GM19463 (cell line): ENCODE measurements at regions not wholly inside any gene's neighbourhood (a gene's known extent, or its start where the extent isn't known, plus 50 kb on each side); places are given as distances from the start of the nearest gene placed in this dataset.

Experiments
- ATAC-seq: cut with Tn5 transposase; IDR thresholded peaks from one replicate; pipeline ENCODE4 v1.9.1; 2021; ENCODE audit warnings: mild to moderate bottlenecking, moderate library complexity; ENCODE audit not compliant: unreplicated experiment

DNA sequence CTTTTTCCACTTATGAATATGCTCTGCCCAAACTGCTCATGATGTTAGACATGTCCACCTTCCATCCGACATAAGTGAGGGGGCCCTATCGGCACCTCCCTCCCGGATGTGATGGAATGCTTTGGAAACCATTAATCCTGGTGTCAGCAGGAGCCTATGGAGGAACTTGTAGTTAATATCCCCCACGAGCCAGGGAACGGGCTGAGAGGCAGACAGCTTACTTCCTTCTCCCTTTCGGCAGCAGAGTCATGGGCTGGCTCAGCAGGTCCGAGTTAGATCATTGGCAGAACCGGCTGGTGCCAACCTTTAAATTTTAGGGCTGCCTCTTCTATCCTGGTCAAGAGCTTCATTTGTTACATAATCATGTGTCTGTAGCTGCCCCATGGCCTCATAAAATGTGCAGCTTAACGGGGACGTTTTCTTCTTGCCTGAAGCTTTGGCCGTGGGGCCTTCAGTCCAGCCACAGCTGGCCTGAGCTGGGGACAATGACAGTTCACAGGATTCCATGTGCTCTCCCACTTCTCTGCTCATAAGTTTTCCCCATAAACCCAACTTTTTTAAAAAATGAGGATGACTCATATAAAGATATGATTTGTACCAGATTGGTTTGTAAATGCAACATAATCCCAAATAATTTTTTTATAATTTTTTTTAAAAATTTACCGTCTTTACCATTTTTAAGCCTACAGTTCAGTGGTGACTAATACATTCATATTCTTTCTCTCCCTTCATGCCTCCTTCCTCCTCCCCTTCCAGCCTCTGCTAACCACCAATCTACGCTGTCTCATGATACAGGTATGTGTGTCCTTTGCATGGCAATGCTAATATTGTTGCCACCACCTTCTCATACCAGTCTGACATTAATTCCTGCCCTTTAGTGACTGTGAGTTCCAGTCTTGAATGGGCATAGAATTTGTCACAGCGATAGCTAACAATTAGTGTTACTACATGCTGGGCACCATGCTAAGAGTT is 62.2 kb upstream of the RGMA start:
- no peak for ATAC-seq

DNA sequence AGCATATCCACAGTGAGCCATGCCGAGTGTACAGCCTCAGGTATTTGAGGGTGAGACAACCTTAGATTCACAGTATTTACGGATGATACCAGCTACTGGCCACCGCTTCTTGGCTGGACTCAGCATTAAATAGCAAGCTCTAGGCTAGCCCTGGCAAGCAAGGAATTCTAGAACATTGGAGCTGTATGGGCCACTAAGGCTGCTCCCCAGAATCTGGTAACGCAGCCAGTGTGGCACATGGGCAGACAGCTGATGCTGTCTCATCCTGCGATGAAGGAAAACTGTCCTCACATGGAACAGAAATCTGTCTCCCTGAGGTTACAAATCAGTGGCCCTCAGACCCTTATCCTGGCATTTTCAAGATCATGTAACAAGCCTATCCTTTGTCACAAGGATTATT is 57.6 kb upstream of the RGMA start:
- no peak for ATAC-seq

DNA sequence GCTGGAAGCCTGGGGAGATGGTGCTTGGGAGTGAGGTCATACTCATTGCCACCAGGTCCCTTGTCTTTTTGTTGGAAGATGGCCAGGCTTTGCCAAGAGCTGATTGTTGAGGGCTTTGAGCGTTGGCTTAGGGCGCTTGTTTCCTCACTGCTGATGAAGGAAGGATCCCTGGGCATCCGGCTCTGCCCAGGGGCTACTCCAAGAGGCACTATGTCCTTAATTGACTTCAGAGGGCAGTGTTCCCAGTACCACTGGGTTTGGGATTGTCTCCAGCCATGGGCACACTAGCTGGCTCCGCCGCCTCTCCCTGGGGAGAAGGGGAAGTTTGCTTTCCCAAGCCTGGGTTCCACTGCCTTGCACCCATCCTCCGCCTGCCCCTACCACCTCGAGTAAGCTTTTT is 57.2 kb upstream of the RGMA start:
- no peak for ATAC-seq

DNA sequence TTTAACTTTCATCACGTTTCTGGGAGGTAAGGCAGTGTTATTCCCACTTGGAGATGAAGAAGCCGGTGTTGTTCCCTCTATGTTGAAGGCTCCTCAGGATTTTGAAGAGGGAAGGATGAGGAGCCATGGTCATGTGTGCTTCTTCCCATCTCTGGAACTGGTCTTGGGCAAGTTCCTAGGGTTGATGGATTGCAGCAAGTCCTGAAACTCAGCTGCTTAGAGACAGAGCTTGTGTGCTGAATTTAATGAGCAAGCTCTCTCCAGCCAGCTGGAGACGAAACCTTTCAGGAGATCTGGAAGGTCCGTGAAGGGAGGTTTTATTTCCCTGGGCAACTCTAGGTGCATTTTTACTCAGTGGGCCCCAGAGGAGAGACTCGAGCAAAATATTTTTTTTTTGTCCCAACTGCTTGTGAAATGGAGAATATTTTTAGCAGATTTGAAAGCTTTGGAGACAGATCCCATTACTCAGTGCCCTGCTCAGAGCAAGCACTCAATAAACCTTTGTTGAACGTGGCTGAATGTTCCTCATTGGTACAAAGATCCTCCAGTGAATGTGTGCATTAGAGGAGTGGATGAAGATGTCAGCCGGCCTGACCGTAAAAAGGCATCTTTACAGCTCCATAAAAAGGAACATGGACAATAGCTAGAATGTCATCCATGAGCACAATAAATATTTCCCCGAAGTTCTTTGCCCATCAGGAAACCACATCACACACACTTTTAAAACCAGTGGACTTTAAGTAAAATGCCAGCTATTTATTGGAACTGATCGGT is 55.6 kb upstream of the RGMA start:
- no peak for ATAC-seq

DNA sequence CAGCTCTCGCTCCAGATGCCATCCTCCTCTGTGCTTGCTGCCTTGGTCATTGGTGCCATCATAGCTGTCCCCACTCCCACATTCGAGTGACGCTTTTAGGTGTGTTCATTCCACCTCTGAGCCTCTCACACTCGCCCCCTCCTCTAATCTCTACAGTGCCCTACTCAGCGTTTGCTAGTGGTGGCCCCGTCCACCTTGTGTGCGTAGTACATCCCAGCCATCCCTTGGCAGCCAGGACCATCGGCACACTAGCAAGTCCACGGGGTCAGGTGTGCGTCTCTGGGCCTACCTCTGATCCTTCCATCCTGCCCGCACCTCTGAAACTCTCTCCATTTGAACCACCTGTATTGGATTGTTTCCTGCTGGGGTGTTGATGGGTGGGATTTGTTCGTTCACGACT is 54.2 kb upstream of the RGMA start:
- no peak for ATAC-seq

DNA sequence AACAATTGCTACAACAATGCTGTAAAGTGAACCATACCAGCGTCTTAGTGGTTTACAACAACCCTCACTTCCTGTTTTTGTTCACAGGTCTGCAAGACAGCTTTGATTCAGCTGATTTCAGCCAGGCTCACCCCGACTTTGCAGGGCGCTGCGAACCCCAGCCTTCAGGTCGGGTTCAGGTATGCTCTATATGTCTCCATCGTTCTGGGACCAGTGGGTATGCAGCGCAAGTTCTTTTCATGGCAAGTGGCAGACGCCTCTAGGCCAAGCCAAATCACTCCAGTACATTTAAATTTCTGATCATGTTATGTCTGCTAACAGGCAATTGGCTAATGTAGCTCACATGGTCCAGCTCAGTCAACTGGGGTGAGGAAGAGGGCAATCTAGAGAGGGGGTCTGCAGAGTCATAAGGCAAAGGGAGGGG is 52.4 kb upstream of the RGMA start:
- ATAC-seq: no peak

DNA sequence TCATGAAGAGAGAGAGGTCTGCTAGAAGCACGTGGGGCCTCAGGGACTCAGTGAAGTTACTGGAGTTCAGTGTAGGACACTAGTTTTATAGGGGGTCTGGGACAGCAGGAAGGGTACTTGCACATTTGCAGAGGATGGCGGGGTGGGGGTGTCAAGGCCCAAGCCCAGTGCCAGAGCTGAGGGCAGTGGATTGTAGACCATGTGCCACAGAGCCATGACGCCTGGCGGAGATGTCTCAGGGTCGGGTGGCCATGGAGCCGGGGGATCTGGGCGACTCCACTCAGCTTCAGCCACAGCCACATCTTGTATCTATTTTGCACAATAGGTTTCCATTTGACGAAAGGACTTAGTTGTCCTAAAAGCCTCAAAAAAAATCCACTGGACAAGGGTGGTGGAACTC is 50.4 kb upstream of the RGMA start:
- ATAC-seq: no peak

DNA sequence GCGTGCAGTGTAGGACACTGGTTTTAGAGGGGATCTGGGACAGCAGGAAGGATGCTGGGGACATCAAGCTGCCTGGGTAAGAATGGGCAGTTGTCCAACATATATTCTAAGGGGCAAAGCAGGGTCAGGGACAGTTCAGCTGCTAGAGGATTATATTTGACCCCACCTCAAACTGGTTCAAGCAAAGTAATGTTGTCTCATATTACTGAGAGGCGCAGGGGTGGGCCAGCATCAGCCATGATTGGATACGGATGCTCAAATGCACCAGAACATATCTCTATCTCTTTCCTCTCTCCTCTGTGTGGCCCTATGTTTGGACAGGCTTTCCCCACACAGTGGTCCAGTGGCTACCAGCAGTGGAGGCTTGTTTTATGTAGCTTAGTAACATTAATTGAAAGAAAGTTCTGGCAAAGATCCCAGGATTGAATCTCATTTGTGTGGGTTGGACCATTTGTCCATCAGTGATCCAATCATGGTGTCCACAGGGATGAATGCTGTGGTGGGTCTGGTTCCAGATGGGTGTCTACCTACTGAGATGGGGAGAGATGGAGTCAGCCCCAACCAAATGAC is 49.8 kb upstream of the RGMA start:
- ATAC-seq: no peak
